ENCODE measurements at regions not wholly inside any gene's neighbourhood (a gene's known extent, or its start where the extent isn't known, plus 50 kb on each side); places are given as distances from the start of the nearest gene placed in this dataset.
A peak's percentile ranks its signal among the peaks of the same experiment; 100 is the strongest.
"Not testable (repeated sequence)": the region's sequence is repeated elsewhere in the genome, so short reads cannot be mapped to it uniquely, and the experiment has no call there.

DNA sequence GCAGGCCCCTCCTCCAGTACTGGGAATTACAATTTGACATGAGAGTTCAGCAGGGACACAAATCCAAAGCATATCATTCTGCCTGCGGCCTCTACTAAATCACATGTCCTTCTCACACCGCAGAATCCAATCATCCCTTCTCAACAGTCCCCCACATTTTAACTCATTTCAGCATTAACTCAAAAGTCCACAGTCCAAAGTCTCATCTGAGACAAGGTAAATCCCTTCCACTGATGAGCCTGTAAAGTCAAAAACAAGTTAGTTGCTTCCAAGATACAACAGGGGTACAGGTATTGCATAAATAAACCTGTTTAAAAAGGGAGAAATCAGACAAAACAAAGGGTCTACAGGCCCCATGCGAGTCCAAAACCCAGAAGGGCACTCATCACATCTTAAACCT, 64.0 kb downstream of the EBNA1BP2 start:
- no peak for DNase-seq (ENCODE audit: low read depth)

DNA sequence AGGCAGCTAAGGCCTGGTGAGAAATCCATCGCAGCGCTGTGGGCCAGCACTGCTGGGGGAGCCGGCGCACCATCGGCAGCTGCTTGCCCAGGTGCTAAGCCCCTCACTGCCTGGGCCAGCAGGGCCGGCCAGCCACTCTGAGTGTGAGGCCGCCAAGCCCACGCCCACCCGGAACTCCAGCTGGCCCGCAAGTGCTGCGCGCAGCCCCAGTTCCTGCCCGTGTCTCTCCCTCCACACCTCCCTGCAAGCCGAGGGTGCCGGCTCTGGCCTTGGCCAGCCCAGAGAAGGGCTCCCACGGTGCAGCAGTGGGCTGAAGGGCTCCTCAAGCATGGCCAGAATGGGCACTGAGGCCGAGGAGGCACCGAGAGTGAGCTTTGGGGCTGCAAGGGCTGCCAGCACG, 64.4 kb downstream of the EBNA1BP2 start:
- no peak for DNase-seq (ENCODE audit: low read depth)

DNA sequence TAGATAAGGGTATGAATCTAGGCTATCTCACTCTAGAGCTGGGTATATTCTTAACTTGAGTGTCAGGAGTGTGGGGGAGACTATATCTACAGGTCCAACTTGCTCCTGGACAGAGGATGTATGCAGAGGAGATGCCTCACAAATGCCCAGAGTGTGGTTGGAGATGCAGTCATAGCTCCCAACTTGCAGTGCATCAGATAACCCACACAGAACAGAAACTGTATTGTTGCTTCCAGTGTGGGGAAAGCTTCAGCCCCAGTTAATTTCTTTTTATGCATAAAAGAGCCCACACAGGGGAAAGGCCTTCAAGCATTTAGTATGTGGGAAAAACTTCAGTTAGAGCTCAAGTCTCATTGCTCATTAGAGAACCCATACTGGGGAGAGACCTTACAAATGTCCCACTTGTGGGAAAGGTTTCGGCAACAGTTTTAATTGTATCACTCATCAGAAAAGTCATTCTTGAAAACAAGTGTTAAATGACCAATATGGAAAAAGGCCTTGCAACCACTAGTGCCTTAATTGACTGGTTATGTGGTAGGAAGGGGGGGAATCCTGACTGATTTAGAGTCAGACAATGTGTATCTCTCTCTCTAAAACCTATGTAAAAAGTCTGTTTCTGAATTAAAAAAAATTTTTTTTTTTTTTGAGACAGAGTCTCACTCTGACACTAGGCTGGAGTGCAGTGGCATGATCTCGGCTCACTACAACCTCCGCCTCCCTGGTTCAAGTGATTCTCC, 67.9 kb downstream of the EBNA1BP2 start:
- DNase-seq (ENCODE audit: low read depth) = no peak

DNA sequence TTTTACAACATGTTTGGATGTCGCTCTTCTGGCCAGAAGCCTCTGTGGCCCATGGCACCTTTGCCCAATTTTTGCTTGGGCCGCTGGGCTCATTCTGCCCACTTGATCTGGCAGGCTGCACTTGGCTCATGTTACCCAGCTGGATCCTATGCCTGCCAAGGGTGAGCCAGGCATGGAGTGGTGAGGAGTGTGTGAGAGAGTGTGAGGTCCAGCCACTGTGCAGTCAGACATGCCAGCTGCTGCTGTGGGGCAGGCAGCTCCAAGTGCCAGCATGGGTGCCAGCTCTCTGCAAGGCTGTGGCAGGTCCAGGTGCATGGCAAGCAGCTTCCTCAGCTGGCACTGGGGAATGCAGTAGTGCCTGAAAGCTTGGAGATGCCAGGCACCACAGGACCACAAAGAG, 71.0 kb downstream of the EBNA1BP2 start:
- DNase-seq (ENCODE audit: low read depth) = no peak

DNA sequence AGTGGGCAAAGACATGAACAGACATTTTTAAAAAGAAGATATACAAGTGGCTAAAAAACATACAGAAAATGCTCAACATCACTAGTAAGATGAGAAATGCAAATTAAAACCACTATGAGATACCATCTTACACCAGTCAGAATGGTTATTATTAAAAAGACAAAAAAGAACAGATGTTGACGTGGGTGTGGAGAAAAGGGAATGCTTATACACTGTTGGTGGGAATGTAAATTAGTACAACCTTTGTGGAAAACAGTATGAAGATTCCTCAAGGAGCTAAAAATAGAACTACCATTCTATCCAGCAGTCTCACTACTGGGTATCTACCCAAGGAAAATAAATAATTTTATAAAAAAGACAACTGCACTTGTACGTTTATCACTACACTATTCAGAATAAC, 73.9 kb downstream of the EBNA1BP2 start:
- no peak for DNase-seq (ENCODE audit: low read depth)

DNA sequence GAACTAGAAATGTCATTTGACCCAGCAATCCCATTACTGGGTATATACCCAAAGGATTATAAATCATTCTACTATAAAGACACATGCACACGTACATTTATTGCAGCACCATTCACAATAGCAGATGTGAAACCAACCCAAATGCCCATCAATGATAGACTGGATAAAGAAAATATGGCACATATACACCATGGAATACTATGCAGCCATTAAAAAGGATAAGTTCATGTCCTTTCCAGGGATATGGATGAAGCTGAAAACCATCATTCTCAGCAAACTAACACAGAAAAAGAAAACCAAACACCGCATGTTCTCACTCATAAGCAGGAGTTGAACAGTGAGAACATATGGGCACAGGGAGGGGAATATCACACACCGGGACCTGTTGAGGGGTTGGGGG, 75.6 kb downstream of the EBNA1BP2 start:
- DNase-seq (ENCODE audit: low read depth) = not testable (repeated sequence)

DNA sequence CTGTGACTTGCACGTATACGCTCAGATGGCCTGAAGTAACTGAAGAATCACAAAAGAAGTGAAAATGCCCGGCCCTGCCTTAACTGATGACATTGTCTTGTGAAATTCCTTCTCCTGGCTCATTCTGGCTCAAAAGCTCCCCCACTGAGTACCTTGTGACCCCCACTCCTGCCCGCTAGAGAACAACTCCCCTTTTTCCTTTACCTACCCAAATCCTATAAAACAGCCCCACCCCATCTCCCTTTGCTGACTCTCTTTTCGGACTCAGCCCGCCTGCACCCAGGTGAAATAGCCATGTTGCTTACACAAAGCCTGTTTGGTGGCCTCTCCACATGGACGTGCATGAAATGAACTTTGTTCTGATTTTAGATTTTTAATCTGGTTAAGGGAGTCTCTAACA, 81.3 kb downstream of the EBNA1BP2 start:
- DNase-seq (ENCODE audit: low read depth) = not testable (repeated sequence)

DNA sequence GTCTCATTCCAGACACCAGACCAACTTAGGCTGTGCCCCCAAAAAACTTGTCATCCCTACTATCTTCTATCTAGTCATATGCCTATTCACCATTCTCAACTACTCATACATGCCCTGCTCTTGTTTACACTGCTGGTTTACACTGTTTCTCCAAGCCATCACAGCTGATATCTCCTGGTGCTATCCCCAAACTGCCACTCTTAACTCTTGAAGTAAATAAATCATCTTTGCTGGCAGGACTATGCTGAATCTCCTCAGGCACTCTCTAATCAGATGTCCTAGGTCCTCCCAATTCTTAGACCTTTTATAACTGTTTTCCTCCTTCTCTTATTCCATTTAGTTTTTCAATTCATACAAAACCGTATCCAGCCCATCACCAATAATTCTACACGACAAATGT, 81.9 kb downstream of the EBNA1BP2 start:
- not testable (repeated sequence) for DNase-seq (ENCODE audit: low read depth)

DNA sequence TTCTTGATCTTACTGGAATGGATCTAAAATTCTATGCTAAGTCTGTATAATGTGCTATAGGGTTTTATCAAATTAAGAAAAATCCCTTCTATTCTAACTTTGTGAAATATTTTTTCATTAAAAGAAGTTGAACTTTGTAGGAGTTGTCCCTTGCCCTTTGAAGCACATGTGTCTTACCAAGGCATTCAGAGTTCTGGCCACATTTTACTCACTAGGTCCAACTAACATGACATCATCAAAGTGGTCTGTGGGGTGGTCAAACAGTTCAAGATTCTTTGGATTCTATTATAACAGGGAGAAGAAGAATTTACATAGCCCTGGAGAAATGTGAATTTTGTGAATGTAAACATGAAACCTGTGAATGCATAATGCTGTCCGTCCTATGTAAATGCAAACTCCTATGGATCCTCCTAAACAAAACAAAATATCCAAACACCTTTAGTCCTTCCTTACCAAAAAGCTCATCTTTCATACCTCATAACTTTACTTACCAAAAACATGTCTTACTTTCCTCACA, 88.7 kb downstream of the EBNA1BP2 start:
- DNase-seq (ENCODE audit: low read depth) = no peak

DNA sequence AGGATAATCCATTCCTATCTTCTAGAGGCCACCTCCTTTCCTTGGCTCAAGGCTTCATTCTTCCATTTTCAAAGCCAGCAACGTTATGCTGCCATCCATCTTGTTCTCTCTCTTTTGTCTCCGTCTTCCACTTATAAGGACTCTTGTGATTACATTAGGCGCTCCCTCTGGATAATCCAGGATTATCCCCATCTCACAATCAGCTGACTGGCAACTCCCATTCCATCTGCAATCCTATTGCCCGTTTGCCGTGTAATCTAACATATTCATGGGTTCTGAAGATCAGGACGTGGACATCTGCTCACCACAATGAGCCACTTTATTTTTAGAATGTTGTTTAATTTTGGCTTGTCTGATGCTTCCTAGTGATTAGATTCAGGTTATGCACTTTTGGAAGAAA, 89.3 kb downstream of the EBNA1BP2 start:
- DNase-seq (ENCODE audit: low read depth) = no peak

DNA sequence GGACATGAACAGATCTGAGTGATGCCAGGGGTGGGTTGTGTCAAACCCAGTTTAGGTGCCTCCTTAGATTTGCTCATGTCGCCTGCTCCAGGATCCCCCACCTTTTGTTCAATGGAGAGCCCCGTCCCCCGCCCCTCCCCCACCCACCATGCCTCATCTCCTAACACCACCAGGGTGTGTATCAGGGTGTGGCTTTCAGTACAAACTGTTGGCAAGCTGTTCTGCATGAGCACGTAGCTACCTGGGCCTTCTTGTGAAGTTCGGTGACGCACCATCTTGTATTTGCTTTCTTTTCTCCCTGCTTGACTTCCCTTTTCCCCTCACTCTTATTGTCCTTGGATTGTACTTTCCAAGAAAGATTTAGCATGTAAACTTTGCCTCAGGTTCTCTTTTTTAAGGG, 94.8 kb downstream of the EBNA1BP2 start:
- no peak for DNase-seq (ENCODE audit: low read depth)

DNA sequence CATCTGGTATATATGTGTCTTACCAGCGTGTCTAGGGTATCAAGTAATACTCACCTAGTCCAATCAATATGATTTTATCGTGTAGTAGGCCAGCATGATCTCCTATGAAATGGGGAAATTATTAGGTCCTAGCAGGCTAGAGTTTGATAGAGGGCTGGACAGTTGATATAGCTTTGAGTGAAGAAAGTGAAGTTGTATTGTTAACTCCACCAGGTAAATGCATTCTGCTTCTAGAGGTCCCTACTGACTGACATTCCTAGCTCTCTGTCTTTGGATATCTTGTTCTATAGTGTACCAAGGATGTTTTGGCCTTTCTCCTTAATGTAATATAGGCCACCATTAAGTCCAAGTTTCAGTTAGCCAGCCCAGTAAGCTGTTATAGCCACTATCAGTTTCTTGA, 97.4 kb downstream of the EBNA1BP2 start:
- no peak for DNase-seq (ENCODE audit: low read depth)

DNA sequence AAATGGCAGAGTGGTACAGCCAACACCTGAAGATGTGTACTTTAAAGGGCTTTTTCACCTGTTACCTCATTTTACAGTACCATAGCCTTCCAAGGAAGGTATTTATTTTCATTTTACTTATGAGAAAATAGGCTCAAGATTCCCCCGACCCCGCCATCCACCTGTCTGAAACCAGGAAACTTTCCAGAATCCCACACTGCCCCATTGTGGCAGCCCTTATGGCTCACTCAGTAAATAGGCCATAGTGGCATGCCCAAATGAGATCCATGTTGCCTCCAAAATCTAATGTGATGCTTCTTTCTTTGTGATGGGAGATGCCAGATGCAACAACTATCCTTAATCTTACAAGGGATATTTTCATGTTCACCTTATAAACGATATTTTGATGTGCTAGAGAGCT, 97.8 kb downstream of the EBNA1BP2 start:
- no peak for DNase-seq (ENCODE audit: low read depth)

DNA sequence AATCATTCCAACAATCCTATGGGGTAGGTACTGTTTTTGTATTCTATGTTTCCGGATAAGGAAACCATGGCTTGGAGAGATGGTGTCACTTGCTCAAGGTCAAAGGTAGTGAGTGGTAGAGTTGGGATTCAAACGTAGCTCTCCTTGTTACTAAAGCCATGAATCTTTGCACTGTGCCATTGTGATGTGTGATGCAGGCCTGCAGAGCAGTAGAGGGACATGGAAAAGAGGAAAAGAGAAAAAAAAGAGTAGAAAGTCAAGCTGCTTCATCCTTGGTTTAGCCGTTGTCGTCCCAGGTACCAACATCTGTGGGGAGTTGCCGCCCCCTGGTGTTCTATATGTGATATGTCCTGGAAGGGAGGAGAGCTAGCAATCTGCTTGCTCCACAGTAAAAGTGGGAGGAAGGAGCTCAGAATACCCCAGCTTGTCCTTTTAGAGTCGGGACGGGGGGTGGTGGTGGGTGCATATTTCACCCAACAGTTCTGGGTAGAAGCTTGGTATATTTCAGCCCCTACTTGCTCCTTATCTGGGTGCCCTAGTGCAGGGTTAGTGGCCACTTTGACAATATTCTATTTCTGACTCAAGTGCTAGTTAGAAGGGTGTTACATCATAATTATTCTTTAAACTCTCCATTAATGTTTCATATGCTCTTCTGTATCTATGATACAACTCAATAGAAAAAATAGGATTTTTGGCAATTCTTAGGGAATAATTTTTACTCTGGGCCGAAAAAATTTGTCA, 98.4 kb downstream of the EBNA1BP2 start:
- DNase-seq (ENCODE audit: low read depth) = peak; percentile 60

DNA sequence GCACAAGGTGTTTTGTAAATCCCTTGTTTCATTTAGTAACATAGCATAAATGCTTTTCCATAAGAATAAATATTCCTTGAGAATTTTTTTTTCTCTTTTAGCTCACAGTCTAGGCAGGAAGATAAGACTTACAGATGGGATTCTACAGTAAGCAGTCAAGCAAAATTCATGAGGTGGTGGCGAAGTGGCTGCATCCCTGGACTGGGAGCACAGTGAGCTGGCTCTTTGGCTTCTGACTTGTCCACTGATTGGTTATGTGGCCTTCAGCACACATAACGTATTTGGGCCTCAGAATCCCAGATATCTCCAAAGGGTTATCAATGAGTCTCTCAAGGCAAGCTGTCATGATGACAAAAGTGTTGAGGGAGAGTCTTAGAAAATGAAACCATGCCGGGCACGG, 99.8 kb downstream of the EBNA1BP2 start:
- no peak for DNase-seq (ENCODE audit: low read depth)

DNA sequence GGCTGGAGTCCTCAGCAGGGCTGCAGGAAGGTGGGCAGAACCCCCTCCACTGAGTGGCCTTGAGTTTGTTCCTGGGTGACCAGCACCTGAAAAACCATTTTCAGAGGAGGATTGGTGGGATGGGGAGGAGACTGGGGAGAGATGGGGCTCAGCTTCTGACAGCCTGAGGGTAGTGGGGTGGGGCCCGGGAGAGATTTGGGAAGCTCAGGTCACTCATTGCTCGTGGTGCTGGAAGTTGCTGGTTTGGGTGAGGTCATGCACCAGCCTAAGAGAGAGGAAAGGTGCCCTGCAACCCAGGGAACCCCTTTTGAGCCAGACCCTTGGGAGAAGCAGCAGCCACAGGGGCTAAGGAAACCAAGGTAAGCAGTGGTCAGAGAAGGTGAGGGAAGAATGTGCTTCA, 100.8 kb downstream of the EBNA1BP2 start:
- no peak for DNase-seq (ENCODE audit: low read depth)

DNA sequence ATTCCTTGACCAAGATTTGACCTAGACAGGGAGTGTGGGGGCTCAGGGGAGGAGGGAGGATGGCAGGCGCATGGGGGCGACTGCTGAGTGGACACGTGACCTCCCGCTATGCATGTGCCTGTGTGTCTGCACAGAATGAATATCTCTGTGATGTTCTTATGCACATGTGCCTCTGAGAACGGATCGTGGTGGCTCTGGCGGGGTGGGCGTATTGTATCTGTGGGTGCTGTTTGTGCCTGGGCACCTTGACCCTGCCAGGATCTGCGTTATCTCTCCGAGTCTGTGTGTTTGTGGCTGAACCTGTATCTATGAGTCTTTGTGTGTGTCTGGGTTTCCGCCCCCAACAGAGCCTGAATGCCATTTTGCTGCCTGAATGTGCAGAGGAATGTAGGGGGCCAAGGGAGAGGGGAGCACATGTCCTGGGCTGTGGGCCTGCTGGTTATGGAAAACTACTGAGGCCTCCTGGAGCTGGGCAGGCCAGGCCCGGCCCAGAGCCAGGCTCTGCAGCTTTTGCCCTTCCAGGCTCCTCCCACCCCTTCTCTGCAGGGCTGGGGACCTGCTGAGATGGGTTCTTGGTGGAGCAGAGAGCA, 102.5 kb downstream of the EBNA1BP2 start:
- peak; percentile 42 for DNase-seq (ENCODE audit: low read depth)

DNA sequence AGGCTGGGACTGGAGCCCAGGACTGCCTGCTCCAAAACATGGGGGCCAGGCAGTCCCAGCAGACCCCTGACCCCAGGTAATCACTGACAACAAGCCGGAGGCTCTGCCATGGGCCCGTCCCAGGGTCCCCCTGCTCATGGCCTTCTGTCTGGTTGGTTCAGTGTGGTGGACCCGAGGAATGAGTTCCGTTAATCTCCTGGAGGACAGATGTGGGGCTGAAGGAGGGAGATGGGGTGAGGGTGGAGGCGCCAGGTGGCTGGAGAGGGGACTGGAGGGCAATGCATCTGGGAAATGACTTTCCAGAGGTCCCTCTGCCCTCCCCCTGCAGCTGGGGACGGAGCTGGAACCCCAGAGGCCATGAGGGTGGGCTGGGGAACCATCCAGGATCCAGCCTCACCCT, 103.2 kb downstream of the EBNA1BP2 start:
- no peak for DNase-seq (ENCODE audit: low read depth)

DNA sequence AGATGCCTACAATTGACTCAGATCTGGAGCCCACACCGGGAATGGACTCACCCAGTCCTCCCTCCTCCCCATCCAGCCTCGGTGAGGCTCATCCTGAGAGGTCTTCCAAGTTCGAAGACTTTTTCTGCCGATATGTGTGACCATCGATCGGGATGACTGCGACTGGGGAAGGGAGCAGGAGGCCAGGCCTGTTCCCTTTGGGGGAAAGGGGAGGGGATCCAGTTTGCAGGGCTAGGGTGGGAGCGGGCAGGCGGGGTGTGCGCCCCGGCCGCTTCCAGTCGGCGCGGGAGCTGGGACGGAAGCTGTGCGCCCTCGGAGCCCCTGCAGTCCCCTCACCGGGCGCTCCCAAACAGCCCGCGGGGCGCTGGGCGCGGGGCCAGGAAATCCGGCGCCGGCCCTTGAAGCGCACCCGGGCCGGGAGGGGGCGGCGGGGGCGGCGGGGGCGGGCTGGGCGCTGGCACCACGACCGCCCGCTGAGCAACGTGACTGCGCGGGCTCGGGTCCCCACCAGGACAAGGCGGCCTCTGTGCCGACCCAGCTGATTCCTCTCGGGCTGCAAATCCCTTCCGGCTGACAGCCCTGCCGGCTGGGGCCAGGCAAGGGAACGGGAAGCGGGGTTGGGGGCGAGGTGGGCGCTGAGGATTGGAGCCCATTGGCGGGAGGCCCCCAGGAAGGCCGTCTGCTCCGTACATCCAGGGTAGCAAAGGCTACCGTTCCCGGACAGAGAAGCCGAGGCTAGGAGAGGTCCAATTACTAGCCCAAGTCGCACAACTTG, 103.9 kb downstream of the EBNA1BP2 start:
- no peak for DNase-seq (ENCODE audit: low read depth)

DNA sequence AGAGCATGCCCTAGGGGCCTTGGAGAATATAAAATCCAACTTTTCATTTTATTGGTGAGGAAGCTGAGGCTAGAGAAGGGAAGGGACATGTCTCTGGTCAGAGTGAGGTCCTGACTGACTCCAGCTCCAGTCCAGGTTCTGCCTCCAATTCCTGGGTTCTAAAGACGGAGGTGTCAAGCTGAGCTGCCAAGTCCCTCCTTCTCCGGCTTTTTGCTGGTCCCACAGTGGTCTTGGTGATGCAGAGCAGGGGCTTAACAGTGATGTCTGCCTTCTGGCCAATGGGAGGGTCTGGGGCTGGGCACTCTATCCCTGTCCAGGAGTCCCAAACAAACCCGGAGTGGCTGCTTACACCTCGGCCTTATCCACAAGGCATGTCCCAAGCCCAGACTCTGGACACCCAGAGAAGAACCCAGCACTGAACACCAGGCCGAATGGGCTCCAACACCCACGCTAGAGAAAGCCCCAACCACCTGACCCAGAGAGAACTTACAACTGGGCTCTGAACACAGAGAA, 104.8 kb downstream of the EBNA1BP2 start:
- DNase-seq (ENCODE audit: low read depth) = no peak

DNA sequence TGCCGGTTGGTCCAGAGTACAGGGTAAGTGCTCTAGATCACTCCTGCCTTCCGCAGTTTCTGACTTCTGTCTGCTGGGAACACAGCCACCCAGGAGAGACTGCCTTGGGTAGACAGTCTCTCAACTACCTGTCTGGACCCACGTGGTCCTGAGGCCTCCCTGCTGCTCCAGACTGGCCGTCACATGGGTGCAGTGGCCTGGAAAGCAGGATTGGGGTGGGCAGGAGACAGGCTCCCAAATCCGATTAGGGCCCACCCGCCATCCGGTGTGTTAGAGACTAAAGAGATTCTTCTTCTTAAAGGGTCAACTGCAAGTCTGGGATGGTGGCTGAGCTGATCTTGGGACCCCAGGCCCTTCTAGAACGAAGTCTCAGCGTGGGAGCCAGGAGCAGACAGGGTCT, 105.5 kb downstream of the EBNA1BP2 start:
- no peak for DNase-seq (ENCODE audit: low read depth)
